ENCODE measurements at regions not wholly inside any gene's neighbourhood (a gene's known extent, or its start where the extent isn't known, plus 50 kb on each side); places are given as distances from the start of the nearest gene placed in this dataset.

GRCh38 chr6:9961646-9962045 is 453.2 kb downstream of the TFAP2A start (continued):
- no peak for TF ChIP-seq CTCF (IDR thresholded peaks at IDR 0.05; ENCODE audit: low read depth, low read length, missing input control)
- no peak for TF ChIP-seq FOXA1 (IDR thresholded peaks at IDR 0.05)
- TF ChIP-seq FOXA2 (IDR thresholded peaks at IDR 0.05): no peak
- no peak for TF ChIP-seq SP1 (IDR thresholded peaks at IDR 0.05)
- no peak for TF ChIP-seq RAD21 (IDR thresholded peaks at IDR 0.05)
- no peak for TF ChIP-seq TAF1 (conservative IDR thresholded peaks at IDR 0.05)
- no peak for TF ChIP-seq GABPA (IDR thresholded peaks at IDR 0.05 in 1 of 2, conservative IDR thresholded peaks at IDR 0.05 in 1 of 2)
- no peak for TF ChIP-seq YY1 (IDR thresholded peaks at IDR 0.05)

- no peak overlapping the region for H3K4me3 ChIP-seq (ENCODE audit: low read depth in 1 of 3, low read length in 3 of 3)
- no peak overlapping the region for H3K27ac ChIP-seq (ENCODE audit: low read depth in 1 of 2, low read length in 2 of 2)
- H3K4me1 ChIP-seq (ENCODE audit: control insufficient read depth in 4 of 4, insufficient read depth in 4 of 4, low read length in 3 of 4): no peaks in the 10 kb centered on the region
- H3K9ac ChIP-seq (ENCODE audit: low read depth in 1 of 2, low read length in 2 of 2): no peak overlapping the region
- WGBS: 79% methylated on average over 2 of the region's 2 CpGs
- H3K36me3 ChIP-seq (ENCODE audit: control insufficient read depth in 4 of 4, insufficient read depth in 3 of 4, low read depth in 1 of 4, low read length in 3 of 4): no peaks in the 10 kb centered on the region
- H3K27me3 ChIP-seq (ENCODE audit: control insufficient read depth in 4 of 4, insufficient read depth in 4 of 4, low read length in 3 of 4): no peaks in the 10 kb centered on the region
- no peak for TF ChIP-seq SP1 (IDR thresholded peaks at IDR 0.05)
- no peak for TF ChIP-seq CTCF (IDR thresholded peaks at IDR 0.05; ENCODE audit: low read depth, low read length, missing input control)
- TF ChIP-seq ATF3 (IDR thresholded peaks at IDR 0.05): no peak
- no peak for TF ChIP-seq EGR1 (IDR thresholded peaks at IDR 0.05; ENCODE audit: low read depth in 2 of 2)
- no peak for TF ChIP-seq RAD21 (IDR thresholded peaks at IDR 0.05)
- TF ChIP-seq HNF4G (IDR thresholded peaks at IDR 0.05): no peak
- no peak for TF ChIP-seq FOXA2 (IDR thresholded peaks at IDR 0.05)
- TF ChIP-seq GABPA (IDR thresholded peaks at IDR 0.05 in 1 of 2, conservative IDR thresholded peaks at IDR 0.05 in 1 of 2): no peak
- no peak for TF ChIP-seq TAF1 (conservative IDR thresholded peaks at IDR 0.05)
- no peak for TF ChIP-seq NR2F2 (IDR thresholded peaks at IDR 0.05)
- TF ChIP-seq RXRA (IDR thresholded peaks at IDR 0.05): no peak
- TF ChIP-seq FOXA1 (IDR thresholded peaks at IDR 0.05): no peak
- TF ChIP-seq REST (IDR thresholded peaks at IDR 0.05): no peak
- TF ChIP-seq ZBTB33 (IDR thresholded peaks at IDR 0.05): no peak
- no peaks in the 10 kb centered on the region for H3K9me3 ChIP-seq (ENCODE audit: control insufficient read depth in 4 of 4, low read length in 3 of 4)
- DNase-seq (ENCODE audit: low spot score): no peak
These were observed 457.6 kb downstream of the TFAP2A start for GRCh38 chr6:9957215-9957759.

Measured in liver (tissue), 8 donors.